ENCODE measurements at regions not wholly inside any gene's neighbourhood (a gene's known extent, or its start where the extent isn't known, plus 50 kb on each side); places are given as distances from the start of the nearest gene placed in this dataset.

DNA sequence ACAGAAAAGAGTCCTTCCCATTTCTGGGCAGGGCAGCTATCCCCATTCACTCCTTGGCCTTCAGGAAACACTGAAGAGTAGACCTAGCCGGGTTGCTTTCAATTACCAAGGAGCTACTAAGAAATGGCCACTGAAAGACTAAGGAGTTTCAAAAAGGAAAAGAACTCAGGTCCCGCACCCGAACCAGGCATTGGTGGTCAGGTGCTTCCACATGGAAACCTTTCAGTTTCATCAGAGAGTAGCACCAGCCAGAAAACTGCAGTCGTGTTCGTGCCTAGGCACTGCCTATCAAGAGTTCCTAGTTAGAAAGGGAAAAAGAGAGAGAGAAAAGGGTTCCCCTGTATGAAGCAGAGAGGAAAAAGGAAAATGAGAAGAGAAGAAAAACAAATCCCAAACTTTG lies 237.9 kb downstream of the KLHL4 start:
- H3K9me3 ChIP-seq (ENCODE audit: insufficient read depth, low read depth), result no peaks in the 10 kb centered on the region
- no peaks in the 10 kb centered on the region for H3K36me3 ChIP-seq (ENCODE audit: low read depth)
- no peak overlapping the region for H2AFZ ChIP-seq
- H3K27ac ChIP-seq, result no peak overlapping the region
- no TSS peak for BruUV-seq (replicated peaks)
- H4K20me1 ChIP-seq (ENCODE audit: insufficient read depth), result no peaks in the 10 kb centered on the region
- POLR2A ChIA-PET (ENCODE audit: unreplicated experiment), result no interaction called here
- H3K4me2 ChIP-seq, result no peak overlapping the region
- TF ChIP-seq, protein P1, sequence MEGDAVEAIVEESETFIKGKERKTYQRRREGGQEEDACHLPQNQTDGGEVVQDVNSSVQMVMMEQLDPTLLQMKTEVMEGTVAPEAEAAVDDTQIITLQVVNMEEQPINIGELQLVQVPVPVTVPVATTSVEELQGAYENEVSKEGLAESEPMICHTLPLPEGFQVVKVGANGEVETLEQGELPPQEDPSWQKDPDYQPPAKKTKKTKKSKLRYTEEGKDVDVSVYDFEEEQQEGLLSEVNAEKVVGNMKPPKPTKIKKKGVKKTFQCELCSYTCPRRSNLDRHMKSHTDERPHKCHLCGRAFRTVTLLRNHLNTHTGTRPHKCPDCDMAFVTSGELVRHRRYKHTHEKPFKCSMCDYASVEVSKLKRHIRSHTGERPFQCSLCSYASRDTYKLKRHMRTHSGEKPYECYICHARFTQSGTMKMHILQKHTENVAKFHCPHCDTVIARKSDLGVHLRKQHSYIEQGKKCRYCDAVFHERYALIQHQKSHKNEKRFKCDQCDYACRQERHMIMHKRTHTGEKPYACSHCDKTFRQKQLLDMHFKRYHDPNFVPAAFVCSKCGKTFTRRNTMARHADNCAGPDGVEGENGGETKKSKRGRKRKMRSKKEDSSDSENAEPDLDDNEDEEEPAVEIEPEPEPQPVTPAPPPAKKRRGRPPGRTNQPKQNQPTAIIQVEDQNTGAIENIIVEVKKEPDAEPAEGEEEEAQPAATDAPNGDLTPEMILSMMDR (conservative IDR thresholded peaks at IDR 0.05), result no peak
- TF ChIP-seq EZH2 (IDR thresholded peaks at IDR 0.05; ENCODE audit: low read depth), result no peak
- DNase-seq, result no peak
- no peaks in the 10 kb centered on the region for H3K79me2 ChIP-seq (ENCODE audit: low read depth)
- intact Hi-C loops (cut with micrococcal nuclease; ENCODE audit: unreplicated experiment), result no loop called here
- H3K4me3 ChIP-seq, result no peak overlapping the region
- no peaks in the 10 kb centered on the region for H3K4me1 ChIP-seq (replicated peaks; ENCODE audit: insufficient read depth)
- H3K9me2 ChIP-seq (ENCODE audit: insufficient read depth), result no peaks in the 10 kb centered on the region
- no peaks in the 10 kb centered on the region for H3K27me3 ChIP-seq (ENCODE audit: insufficient read depth, low read depth)
- H3F3A ChIP-seq (ENCODE audit: insufficient read depth, low read depth), result no peaks in the 10 kb centered on the region
- CTCF ChIA-PET, result no interaction called here

- Histone ChIP-seq H3K4me3 (no peak overlapping the region), H2AFZ (no peak overlapping the region), H3F3A (ENCODE audit: insufficient read depth, low read depth) (no peaks in the 10 kb centered on the region), H3K27ac (no peak overlapping the region), H4K20me1 (ENCODE audit: insufficient read depth) (no peaks in the 10 kb centered on the region), H3K9me2 (ENCODE audit: insufficient read depth) (no peaks in the 10 kb centered on the region), H3K79me2 (ENCODE audit: low read depth) (no peaks in the 10 kb centered on the region), H3K4me1 (replicated peaks; ENCODE audit: insufficient read depth) (no peaks in the 10 kb centered on the region), H3K36me3 (ENCODE audit: low read depth) (no peaks in the 10 kb centered on the region), H3K9me3 (ENCODE audit: insufficient read depth, low read depth) (no peaks in the 10 kb centered on the region; the same call in 1 of the 2 replicates), H3K27me3 (ENCODE audit: insufficient read depth, low read depth) (no peaks in the 10 kb centered on the region), H3K4me2 (no peak overlapping the region)
- ChIA-PET CTCF (no interaction called here), POLR2A (ENCODE audit: unreplicated experiment) (no interaction called here)
- BruUV-seq (replicated peaks), result no TSS peak
- TF ChIP-seq EZH2 (IDR thresholded peaks at IDR 0.05; ENCODE audit: low read depth), result no peak
- TF ChIP-seq, protein P1 (conservative IDR thresholded peaks at IDR 0.05), result no peak
- DNase-seq, result no peak
- intact Hi-C loops (cut with micrococcal nuclease; ENCODE audit: unreplicated experiment), result no loop called here
Observed at GRCh38 chrX:87788976-87789375, 271.4 kb downstream of the KLHL4 start.

- no peaks in the 10 kb centered on the region for H3K27me3 ChIP-seq (ENCODE audit: insufficient read depth, low read depth)
- H3K9me3 ChIP-seq (ENCODE audit: insufficient read depth, low read depth), result no peaks in the 10 kb centered on the region
- no peaks in the 10 kb centered on the region for H4K20me1 ChIP-seq (ENCODE audit: insufficient read depth)
- no peaks in the 10 kb centered on the region for H3F3A ChIP-seq (ENCODE audit: insufficient read depth, low read depth)
- TF ChIP-seq EZH2 (IDR thresholded peaks at IDR 0.05; ENCODE audit: low read depth), result no peak
- TF ChIP-seq, protein P1 (conservative IDR thresholded peaks at IDR 0.05), result no peak
- H3K4me1 ChIP-seq (replicated peaks; ENCODE audit: insufficient read depth), result no peaks in the 10 kb centered on the region
- H3K36me3 ChIP-seq (ENCODE audit: low read depth), result no peaks in the 10 kb centered on the region
- no peak for DNase-seq
- no peaks in the 10 kb centered on the region for H3K79me2 ChIP-seq (ENCODE audit: low read depth)
- no peak overlapping the region for H3K4me2 ChIP-seq
- ChIA-PET CTCF (no interaction called here), POLR2A (ENCODE audit: unreplicated experiment) (no interaction called here)
- no peak overlapping the region for H3K4me3 ChIP-seq
- no peak overlapping the region for H2AFZ ChIP-seq
- no peaks in the 10 kb centered on the region for H3K9me2 ChIP-seq (ENCODE audit: insufficient read depth)
- no peak overlapping the region for H3K27ac ChIP-seq
- no TSS peak for BruUV-seq (replicated peaks)
- intact Hi-C loops (cut with micrococcal nuclease; ENCODE audit: unreplicated experiment), result no loop called here
Observed at GRCh38 chrX:87798039-87798438, 280.4 kb downstream of the KLHL4 start.
